ENCODE measurements at regions not wholly inside any gene's neighbourhood (a gene's known extent, or its start where the extent isn't known, plus 50 kb on each side); places are given as distances from the start of the nearest gene placed in this dataset.

DNA sequence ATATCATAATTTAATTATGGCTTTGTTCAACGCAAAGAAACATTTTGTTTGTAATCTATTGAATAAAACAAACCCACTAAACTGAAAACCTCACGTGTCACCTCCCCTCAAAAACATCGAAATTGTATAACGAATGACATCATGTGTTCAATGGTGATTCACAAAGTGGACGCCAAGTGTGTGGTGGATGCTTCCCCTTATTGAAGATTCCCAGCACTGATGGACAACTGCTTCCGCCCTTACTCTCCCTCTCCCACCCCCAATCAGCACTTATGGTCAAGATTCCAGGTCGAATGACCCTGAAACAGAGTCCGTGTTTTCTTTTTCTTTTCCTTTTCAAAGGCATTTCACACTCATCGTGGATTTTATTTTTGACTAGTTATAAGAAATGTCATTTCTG is 383.0 kb upstream of the SMIM21 start:
- intact Hi-C loops (cut with DNase I) = no loop called here
- H3K27me3 ChIP-seq = no peaks in the 10 kb centered on the region
- no peak overlapping the region for H3K27ac ChIP-seq
- no peak overlapping the region for H3K4me3 ChIP-seq
- H3K4me1 ChIP-seq = no peaks in the 10 kb centered on the region
- no peak for DNase-seq
- H3K36me3 ChIP-seq = no peaks in the 10 kb centered on the region
- H3K9me3 ChIP-seq = no peaks in the 10 kb centered on the region
- no peak for ATAC-seq
- TF ChIP-seq CTCF (IDR thresholded peaks at IDR 0.05) = no peak

- no peaks in the 10 kb centered on the region for H3K4me1 ChIP-seq
- DNase-seq (no peak), ATAC-seq (no peak)
- H3K27me3 ChIP-seq = no peaks in the 10 kb centered on the region
- H3K36me3 ChIP-seq = no peaks in the 10 kb centered on the region
- H3K4me3 ChIP-seq = peak overlapping the region; percentile 8
- no peaks in the 10 kb centered on the region for H3K9me3 ChIP-seq
- intact Hi-C loops (cut with DNase I) = no loop called here
- no peak for TF ChIP-seq CTCF (IDR thresholded peaks at IDR 0.05)
- peak overlapping the region; percentile 36 for H3K27ac ChIP-seq
Observed at GRCh38 chr18:75809926-75810255, 382.4 kb upstream of the SMIM21 start.

- ATAC-seq (no peak), DNase-seq (no peak)
- Histone ChIP-seq H3K4me3 (peak overlapping the region; percentile 8), H3K4me1 (no peaks in the 10 kb centered on the region), H3K36me3 (no peaks in the 10 kb centered on the region), H3K27me3 (no peaks in the 10 kb centered on the region), H3K9me3 (no peaks in the 10 kb centered on the region), H3K27ac (peak overlapping the region; percentile 36)
- TF ChIP-seq CTCF (IDR thresholded peaks at IDR 0.05) = no peak
- intact Hi-C loops (cut with DNase I) = no loop called here
Observed at GRCh38 chr18:75809151-75809925, 381.8 kb upstream of the SMIM21 start.

DNA sequence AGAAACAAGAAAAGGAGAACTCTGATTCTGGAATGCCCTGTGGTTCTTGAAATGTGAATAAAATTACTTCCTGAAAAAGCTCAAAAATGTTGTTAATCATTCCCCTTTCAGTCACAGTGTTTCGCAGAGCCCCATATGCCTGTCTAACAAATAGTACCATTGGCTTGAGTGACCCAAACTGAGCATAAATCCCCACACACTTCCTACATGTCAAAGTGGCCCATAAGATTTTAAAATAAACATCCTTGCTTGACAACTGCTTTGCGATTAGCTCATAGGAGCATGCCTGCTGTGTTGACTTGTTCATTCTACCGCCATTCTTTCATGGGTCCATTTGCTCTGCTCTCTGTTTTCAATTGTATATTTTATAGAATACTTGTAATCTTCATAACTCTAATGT is 377.8 kb upstream of the SMIM21 start:
- Histone ChIP-seq H3K36me3 (no peaks in the 10 kb centered on the region), H3K27me3 (no peaks in the 10 kb centered on the region), H3K4me3 (no peak overlapping the region), H3K27ac (no peak overlapping the region), H3K4me1 (no peaks in the 10 kb centered on the region), H3K9me3 (no peaks in the 10 kb centered on the region)
- TF ChIP-seq CTCF (IDR thresholded peaks at IDR 0.05) = no peak
- DNase-seq (no peak), ATAC-seq (no peak)
- intact Hi-C loops (cut with DNase I) = no loop called here

GRCh38 chr18:75802681-75803080 is 375.2 kb upstream of the SMIM21 start:
- H3K9me3 ChIP-seq = no peaks in the 10 kb centered on the region
- no peaks in the 10 kb centered on the region for H3K36me3 ChIP-seq
- H3K4me1 ChIP-seq = no peaks in the 10 kb centered on the region
- no peak for TF ChIP-seq CTCF (IDR thresholded peaks at IDR 0.05)
- intact Hi-C loops (cut with DNase I) = no loop called here
- DNase-seq (no peak), ATAC-seq (no peak)
- no peaks in the 10 kb centered on the region for H3K27me3 ChIP-seq
- no peak overlapping the region for H3K4me3 ChIP-seq
- no peak overlapping the region for H3K27ac ChIP-seq

GRCh38 chr18:75801178-75801577 is 373.7 kb upstream of the SMIM21 start:
- Histone ChIP-seq H3K27ac (no peak overlapping the region), H3K4me1 (no peaks in the 10 kb centered on the region), H3K36me3 (no peaks in the 10 kb centered on the region), H3K9me3 (no peaks in the 10 kb centered on the region), H3K4me3 (no peak overlapping the region), H3K27me3 (no peaks in the 10 kb centered on the region)
- intact Hi-C loops (cut with DNase I) = no loop called here
- ATAC-seq = no peak
- no peak for TF ChIP-seq CTCF (IDR thresholded peaks at IDR 0.05)
- DNase-seq = no peak
